ENCODE measurements at regions not wholly inside any gene's neighbourhood (a gene's known extent, or its start where the extent isn't known, plus 50 kb on each side); places are given as distances from the start of the nearest gene placed in this dataset.

DNA sequence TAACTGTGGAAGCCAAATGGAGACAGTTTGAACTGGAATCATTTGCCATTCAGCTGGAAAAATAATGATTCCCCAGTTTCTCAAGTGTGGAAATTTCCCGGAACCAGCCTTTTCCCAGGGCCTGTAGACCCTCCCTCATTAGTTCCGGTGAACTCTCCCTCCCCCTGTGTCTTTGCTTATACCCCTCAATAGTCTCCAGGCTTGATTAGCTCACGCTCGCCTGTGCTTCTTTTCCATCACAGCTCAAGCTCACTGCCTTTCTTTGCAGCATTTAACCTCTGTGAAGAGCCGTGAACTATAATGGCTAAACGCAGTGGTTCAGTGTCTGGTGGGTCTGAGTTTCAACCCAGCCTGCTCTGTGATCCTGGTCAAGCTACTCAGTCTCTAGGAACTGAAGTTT lies 690.8 kb downstream of the INHBA start:
- TF ChIP-seq, protein P1, sequence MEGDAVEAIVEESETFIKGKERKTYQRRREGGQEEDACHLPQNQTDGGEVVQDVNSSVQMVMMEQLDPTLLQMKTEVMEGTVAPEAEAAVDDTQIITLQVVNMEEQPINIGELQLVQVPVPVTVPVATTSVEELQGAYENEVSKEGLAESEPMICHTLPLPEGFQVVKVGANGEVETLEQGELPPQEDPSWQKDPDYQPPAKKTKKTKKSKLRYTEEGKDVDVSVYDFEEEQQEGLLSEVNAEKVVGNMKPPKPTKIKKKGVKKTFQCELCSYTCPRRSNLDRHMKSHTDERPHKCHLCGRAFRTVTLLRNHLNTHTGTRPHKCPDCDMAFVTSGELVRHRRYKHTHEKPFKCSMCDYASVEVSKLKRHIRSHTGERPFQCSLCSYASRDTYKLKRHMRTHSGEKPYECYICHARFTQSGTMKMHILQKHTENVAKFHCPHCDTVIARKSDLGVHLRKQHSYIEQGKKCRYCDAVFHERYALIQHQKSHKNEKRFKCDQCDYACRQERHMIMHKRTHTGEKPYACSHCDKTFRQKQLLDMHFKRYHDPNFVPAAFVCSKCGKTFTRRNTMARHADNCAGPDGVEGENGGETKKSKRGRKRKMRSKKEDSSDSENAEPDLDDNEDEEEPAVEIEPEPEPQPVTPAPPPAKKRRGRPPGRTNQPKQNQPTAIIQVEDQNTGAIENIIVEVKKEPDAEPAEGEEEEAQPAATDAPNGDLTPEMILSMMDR (IDR thresholded peaks at IDR 0.05), result no peak
- no peak for TF ChIP-seq POLR2A (IDR thresholded peaks at IDR 0.05)
